Uterus (tissue), 2 donors: ENCODE measurements at regions not wholly inside any gene's neighbourhood (a gene's known extent, or its start where the extent isn't known, plus 50 kb on each side); places are given as distances from the start of the nearest gene placed in this dataset.

ENCODE experiments used
- POLR2A ChIP-seq, 2 donors: fragments of 450-650 bp; IDR thresholded peaks; one replicate each; pipeline ENCODE4 v1.6.1; 2016; ENCODE audit warnings: antibody characterized with exemption in 2 of 2, mild to moderate bottlenecking in 1 of 2, moderate library complexity in 1 of 2
- TF ChIP-seq, protein P1 (sequence below), 4 experiments: fragments of 200-600 bp in 2 of 4; fragments of 450-650 bp in 2 of 4; sonication (generic) in 2 of 4; IDR thresholded peaks; one replicate each; pipeline ENCODE4 v1.5.1; 2016 to 2019; ENCODE audit warnings: antibody characterized with exemption in 4 of 4, mild to moderate bottlenecking in 2 of 4, moderate library complexity in 1 of 4

DNA sequence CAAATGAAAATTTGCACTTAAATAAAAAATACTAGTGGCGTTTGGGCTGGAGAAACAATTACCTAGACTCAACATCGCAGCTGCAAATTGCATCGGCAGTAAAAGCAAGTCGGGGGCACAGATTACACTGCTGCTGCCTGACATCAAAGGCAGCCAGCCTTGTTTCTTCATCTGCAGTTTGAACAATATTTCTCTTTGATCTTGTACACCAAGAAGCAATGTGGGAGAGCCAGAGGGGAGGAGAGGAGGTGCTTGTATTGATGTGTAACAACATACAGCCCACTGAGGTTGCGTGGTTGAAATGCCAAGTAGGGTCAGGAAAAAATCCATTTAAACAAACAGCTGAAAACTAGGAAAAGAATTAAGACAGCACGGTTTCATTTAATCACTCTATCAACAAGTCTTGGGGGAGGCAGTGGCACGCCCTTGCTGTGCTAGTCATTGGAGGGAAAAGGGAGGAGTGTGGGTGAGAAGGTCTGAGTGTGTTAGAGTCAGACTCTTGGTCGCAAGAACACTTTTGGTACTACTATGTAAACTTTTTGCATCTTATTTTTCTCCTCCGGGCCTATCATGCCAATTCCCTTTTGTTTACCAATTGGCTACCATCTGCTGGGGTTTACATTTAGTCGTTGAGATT, 456.5 kb downstream of the OMA1 start:
- TF ChIP-seq, protein P1, sequence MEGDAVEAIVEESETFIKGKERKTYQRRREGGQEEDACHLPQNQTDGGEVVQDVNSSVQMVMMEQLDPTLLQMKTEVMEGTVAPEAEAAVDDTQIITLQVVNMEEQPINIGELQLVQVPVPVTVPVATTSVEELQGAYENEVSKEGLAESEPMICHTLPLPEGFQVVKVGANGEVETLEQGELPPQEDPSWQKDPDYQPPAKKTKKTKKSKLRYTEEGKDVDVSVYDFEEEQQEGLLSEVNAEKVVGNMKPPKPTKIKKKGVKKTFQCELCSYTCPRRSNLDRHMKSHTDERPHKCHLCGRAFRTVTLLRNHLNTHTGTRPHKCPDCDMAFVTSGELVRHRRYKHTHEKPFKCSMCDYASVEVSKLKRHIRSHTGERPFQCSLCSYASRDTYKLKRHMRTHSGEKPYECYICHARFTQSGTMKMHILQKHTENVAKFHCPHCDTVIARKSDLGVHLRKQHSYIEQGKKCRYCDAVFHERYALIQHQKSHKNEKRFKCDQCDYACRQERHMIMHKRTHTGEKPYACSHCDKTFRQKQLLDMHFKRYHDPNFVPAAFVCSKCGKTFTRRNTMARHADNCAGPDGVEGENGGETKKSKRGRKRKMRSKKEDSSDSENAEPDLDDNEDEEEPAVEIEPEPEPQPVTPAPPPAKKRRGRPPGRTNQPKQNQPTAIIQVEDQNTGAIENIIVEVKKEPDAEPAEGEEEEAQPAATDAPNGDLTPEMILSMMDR (IDR thresholded peaks at IDR 0.05): no peak
- no peak for TF ChIP-seq POLR2A (IDR thresholded peaks at IDR 0.05)
